Posterior vena cava (tissue), 2 donors: ENCODE measurements at regions not wholly inside any gene's neighbourhood (a gene's known extent, or its start where the extent isn't known, plus 50 kb on each side); places are given as distances from the start of the nearest gene placed in this dataset.
"Not testable (repeated sequence)": the region's sequence is repeated elsewhere in the genome, so short reads cannot be mapped to it uniquely, and the experiment has no call there.

Source experiments
- DNase-seq: peaks from one replicate; pipeline ENCODE4 v3.0.0-alpha.2; 2020; ENCODE audit warnings: low spot score
- intact Hi-C, 2 donors: fragments of 100-400 bp; cut with DNase I; formaldehyde crosslinking; loops; one replicate each; pipeline versions ENCODE4 v1.14.1 to v1.14.2; 2022 to 2023
- donor health status: DM: yes; HTN: yes; CAD: no.
- donor health status: DM: yes; HTN: yes; CAD: no.

DNA sequence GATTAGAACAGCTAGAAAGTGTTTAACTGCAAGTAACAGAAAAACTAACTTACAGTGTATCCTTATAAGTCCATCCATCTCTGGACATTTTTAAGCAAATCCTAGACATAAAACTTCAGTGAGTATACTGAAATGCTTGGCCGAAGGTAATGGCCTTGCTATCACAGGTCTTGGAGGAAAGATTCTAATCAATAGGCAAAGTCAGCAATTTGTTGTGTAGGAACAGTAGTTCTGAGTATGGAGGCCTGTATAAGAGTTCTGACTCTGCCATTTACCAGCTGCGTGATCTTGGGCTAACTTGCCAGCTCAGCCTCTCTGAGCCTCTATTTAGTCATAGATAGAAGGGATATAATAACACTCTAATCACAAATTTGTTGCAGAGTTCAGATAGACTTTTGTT, 328.1 kb downstream of the IL20RB start:
- intact Hi-C loops: no loop called here
- no peak for DNase-seq

DNA sequence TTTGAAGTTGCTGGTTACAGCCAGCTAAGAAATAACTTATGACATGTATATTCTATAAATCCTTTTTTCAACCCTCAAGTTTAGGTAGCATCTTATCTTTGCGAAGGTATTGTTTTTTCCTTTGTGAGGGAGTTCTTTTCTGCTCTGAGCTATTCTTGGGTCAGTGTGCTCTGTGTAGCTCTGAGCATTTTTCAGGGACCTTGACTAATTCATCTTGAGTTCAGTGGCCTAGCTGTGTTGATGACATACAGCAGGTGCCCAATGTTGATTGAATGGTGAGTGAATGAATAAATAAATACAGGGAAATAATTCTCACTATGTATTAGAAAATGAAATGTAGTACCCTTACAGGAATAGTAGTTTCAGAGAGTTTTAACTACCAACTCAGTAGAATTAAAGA, 335.3 kb downstream of the IL20RB start:
- intact Hi-C loops: no loop called here
- no peak for DNase-seq

DNA sequence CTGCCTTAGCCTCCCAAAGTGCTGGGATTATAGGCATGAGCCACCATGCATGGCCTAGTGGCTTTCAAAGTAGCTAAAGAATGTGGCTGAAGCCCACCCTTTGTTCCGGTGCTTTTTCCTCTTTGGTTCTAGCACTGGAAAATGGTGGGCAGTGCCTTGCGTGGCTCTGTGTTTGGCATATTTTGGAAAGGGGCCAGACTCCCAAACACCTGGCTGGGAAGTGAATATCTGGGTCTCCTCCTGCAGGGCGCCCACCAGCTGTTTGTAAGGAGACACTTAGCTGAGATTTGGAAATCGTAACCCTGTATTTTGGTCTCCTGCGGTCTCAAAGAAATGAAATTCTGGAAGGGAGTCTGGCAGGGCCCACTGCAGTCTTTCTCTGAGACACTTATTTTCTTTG, 336.4 kb downstream of the IL20RB start:
- DNase-seq: no peak
- intact Hi-C loops: no loop called here

DNA sequence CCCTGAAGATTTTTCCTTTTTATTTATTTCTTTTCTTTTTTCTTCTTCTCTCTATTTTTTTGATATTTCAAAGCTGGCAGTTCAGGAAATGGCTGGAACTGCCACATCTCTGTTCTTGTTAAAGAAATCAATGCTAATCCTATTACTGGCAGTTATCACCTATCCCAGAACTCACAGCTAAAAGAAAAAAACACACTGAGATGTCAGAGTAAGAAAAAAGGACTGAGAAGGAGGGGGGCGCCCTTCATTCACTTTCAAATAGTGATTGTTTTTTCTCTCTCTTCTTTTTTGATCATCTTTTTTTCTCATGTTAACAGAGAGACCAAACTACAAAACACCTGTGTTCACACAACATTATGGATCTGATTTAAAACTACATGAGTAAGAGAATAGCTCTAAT, 337.1 kb downstream of the IL20RB start:
- intact Hi-C loops: no loop called here
- DNase-seq: no peak

DNA sequence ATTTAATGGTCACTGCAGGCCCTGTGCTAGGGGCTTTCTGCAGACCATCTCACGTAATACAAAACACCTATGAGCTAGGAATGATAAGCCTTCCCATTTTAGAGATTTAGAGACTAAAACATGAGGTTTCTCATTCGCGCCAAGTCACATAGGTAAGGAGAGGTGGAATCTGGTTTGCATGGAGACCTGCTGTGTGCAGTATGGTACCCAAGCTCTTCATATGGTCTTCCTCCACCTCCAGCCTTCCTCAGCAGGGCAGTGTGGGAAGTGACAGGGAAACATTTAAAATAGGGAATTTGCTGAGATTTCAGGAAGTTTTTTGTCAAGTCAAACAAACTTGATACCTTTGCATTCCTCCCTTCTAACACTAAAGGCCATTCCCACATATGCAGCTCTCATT, 337.6 kb downstream of the IL20RB start:
- no peak for DNase-seq
- intact Hi-C loops: no loop called here

DNA sequence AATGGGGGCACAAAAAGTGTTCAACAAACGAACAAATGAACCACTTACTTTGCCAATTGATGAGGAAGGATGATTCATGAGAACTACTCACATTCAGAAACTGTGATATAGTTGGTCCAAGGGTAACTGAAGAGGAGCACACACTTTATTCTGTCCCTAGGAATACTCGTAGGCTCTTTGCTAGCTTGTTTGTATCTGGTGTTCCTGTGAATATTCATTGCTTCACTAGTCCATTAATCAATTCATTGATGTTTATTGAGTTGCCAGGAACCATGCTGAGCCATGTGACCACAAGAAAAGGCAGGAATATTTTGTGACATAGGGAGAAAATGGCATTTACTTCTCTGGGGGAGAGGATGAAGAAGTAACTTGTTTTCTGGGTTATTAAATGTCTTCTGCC, 338.3 kb downstream of the IL20RB start:
- DNase-seq: no peak
- intact Hi-C loops: no loop called here

DNA sequence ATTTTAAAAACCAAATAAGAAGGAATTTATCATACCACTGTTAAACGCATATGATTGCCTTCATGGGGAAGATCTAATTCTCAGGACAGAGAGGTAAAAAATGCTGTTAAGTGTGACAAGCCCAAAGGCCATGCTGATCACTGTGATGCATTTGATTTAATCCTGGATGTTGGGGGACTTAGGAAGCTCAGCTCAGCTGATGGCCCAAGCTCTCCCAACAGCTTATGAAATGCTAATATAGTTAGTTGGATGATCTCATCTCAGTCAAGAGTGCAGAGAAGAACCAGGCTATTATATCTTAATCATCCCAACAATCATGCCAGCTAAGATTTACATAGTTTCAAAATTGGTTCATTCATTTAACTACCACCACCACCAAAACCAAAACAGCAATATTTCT, 340.0 kb downstream of the IL20RB start:
- intact Hi-C loops: no loop called here
- DNase-seq: no peak

DNA sequence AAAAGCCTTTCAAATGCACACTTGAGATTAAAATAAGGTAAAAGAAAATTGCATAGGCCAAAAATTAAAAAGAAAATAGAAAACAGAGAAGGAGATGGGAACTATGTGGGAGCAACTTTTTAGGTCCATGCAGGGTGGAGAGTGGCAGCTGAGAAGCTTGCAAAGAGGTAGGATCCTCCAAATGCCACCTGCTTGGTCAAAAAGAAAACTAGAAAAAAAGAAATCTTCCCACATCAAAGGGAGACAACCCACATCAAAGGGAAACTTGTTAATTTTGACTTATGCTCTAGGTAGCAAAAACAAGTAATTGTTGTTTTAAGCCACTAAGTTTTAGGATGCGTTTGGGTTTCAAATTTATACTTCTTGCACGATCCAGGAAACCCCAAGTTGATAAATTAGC, 342.9 kb downstream of the IL20RB start:
- intact Hi-C loops: loop anchor here in 1 of 2 donors (5.0 to 10.0 kb wide), 2 partner anchors 1266 to 1523 kb away; no protein-coding TSS in a partner anchor
- DNase-seq: no peak

DNA sequence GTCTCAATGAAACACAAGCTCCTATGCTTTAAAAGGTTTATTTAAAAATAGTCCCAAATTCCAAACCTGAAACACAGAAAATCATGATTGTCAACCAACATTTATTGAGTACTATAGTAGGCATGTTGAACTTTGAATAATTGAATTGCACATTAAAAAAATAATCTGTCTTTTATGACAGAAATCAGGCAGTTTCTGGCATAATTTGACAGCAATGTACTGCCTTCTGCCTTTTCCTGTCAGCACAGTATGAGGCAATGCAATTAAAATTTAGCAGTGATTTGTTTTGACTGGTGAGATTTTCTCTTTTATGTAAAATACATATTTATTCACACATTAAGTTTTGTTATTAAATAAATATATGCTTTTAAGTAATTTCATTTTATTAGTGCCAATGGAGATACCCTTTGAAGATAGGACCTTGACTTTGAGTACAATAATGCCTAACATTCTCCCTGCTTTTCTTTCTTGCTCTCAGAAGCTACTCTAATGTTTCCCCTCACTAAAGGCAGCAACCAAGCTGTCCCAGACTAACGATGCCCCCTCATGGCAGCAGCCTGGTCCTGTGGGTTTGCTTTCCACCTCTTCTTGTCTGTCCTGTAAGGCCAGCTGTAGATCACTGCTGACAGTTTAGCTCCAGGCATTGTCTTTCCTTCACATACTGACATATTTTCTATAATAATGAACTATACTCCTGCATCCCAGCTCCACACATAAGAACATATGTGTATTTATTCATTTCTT, 346.7 kb downstream of the IL20RB start:
- intact Hi-C loops: loop anchor here in 1 of 2 donors (5.0 to 10.0 kb wide), 2 partner anchors 1270 to 1527 kb away; no protein-coding TSS in a partner anchor

DNA sequence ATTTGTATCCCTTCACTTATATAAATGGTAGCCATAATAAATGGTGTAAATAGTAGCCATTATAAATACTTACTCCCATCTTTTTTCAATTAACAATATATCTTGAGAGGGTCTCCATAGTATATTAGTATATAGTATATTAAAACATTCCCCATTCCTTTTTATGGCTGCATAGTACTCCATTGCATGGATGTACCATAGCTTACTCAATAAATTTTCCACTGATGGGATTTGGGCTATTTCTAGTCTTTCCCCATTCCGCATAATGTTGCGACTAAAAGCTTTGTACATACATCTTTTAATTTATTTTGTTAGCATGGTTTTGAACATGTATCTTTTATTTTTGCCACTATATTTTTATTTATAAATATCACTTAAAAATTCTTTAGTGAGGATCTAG, 366.3 kb downstream of the IL20RB start:
- no peak for DNase-seq
- intact Hi-C loops: no loop called here

More for the DNA sequence above, 346.7 kb downstream of the IL20RB start:
- DNase-seq: no peak

DNA sequence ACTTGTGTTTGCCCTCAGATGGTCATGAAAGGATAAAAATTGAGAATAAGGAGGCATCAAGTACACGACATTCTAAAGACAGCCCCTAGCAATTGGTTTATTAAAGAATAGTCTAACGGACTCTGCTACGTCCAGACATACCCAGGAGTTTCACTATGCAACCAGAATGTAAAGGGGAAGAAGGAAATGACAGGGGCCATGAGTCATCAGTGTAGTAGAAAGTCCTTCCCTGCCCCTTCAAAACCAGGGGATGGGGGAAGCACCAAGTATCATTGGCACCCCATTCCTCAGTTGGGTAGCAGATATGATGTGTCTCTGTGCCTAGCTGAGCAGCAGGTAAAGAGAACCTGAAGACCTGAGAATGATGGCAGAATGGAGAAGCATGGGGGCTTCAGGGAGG, 367.4 kb downstream of the IL20RB start:
- intact Hi-C loops: no loop called here
- DNase-seq: no peak

DNA sequence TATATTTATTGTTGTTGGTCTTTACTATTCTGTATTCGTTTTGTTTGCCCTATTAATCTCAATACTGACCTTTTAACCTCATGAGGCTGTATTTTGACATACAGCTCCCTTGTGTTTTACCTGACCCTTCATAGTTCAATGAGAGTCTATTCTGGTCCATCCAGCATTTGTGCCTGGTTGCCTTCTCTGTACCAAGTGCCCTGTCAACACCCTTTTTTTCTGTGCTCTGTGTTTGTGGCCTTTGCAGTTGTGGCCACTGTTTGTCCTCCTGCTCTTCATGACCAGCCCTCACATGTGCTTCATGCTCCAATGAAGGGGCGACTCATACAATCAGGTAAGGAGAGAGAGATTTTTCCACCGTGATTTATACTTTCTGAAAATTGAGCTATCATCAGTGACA, 368.2 kb downstream of the IL20RB start:
- intact Hi-C loops: no loop called here

DNA sequence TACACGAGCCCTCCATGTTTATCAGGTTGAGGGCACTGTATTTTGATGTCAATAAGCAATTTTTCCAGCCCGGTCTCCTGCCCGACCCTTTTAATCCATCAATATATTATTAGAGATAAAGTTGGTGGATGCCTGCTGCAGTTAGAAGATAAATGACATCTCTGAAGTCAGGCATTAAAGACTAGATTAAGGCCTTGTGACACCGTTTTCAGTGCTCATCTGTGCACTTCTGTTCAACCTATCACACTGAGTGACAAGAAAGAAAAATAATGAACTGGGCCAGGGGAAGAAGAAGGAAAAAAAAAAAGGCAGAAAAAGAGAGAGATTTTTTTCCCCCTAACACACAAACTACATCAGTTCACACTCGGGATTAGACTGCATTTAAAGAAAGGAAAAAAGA, 371.8 kb downstream of the IL20RB start:
- DNase-seq: no peak
- intact Hi-C loops: no loop called here

More for the DNA sequence above, 368.2 kb downstream of the IL20RB start:
- DNase-seq: no peak

DNA sequence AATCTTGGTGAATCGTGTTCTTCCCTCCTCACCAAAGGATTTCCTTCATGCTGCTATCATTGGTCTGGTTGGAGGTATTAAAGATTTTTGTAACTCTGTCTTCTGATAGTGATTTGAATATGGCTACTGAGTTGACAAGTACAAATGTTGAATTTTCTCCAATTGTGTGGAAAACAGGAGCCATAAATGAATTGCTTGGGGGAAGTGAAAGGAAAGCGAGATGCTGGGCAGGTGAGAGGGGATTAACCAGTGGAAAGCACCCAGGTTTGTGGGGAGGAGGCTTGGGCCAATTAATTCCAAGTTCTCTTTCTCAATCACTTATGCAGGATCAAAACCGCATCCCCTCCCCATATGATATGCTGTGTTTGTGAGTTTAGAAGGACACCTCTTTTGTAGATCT, 372.5 kb downstream of the IL20RB start:
- DNase-seq: no peak
- intact Hi-C loops: no loop called here

DNA sequence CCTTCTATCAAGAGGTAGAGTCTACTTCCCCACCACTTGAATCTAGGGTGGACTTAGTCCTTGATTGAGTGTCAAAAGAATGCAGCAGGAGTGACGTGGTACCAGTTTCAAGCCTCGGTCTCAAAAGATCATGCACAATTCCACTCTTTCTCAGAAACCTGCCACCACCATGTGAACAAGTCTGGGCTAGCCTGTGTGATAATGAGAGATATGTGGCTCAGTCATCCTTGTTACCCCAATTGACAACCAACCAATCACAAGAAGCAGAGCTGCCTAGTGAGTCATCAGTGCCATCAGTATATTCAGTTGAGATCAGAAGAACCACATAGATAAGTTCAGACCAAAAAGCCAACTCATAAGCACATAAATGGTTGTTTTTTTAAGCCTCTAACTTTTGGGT, 374.5 kb downstream of the IL20RB start:
- intact Hi-C loops: no loop called here
- DNase-seq: no peak

DNA sequence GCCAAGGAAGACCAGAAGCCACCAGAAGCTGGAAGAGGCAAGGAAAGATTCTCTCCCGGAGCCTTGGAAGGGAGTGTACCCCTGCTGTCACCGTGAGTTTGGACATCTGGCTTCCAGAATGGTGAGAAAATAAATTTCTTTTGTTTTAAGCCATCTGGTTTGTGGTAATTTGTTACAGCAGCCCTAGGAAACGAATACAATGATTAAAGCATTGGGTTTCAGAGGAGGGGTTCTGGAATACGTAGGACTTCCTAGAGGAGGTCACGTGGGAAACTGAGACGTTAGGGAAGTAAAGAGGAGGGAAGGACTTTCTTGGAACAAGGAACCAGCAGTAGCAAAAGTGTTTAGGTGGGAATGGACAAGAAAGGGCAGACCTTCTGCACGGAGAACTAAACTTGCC, 377.7 kb downstream of the IL20RB start:
- DNase-seq: no peak
- intact Hi-C loops: no loop called here

DNA sequence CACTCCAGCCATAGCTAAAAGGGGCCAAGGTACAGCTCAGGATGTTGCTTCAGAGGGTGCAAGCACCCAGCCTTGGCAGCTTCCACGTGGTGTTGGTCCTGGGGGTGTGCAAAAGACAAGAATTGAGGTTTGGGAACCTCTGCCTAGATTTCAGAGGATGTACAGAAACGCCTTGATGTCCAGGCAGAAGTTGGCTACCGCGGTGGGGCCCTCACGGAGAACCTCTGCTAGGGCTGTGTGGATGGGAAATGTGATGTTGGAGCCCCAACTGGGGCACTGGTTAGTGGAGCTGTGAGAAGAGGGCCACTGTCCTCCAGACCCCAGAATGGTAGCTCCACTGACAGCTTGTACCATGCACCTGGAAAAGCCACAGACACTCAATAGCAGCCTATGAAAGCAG, 380.6 kb downstream of the IL20RB start:
- intact Hi-C loops, DNase-seq: not testable (repeated sequence)

DNA sequence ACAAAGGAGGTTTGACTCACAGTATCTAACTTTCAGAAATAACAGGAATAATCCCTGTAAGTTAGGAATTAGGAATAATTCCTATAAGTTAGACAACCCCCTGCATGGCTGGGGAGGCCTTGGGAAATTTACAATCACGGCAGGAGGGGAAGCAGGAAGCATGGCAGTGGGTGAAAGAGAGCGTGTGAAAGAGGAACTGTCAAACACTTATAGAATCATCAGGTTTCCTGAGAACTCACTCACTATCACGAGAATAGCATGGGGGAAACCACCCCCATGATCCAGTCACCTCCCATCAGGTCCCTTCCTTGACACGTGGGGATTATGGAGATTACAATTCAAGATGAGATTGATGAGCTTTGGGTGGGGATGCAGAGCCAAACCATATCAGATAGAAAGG, 385.5 kb downstream of the IL20RB start:
- no peak for DNase-seq
- intact Hi-C loops: no loop called here

DNA sequence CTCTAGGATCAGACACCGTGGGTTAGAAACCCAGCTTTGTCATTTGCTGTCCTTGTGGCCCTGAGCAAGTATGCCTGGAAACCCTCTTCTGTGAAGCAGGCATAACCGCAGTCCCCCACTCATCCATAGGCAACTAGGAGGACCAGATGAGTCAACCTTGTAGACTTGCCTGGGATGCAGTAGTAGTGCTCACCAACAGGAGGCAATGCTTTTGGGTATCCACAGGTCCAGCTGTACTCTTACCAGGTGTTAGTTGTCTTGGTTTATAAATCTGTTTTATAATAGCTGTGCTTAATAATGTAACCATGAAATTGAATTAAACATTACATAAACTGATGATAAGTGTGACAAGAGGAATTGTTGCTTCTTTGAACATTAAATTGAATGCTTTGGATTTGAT, 389.3 kb downstream of the IL20RB start:
- intact Hi-C loops: no loop called here
- DNase-seq: no peak

DNA sequence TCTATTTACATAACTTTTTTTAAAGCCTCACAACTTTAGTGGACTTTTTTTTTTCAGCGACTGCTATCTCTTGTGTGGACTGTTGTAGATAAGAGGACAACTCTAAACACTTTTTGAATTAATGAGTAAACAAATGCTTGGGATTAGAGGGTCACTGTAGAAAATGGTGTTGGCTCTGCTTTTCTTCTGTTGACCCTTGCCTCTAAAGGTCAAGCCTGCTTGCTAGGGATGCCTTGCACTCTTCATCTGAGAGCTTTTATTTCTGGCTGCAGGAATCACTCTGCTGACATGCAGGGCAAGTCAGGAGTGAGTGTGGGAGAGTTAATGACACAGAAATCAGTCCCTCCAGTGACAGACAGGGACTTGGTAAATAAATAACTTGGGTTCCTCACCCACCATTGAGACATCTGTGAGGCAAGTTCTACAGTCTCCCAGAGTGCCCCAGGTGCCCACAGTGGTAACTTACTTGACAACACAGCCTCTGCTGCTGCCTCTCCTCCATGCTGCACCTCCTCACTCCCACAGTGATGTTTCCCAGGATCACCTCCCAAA, 390.1 kb downstream of the IL20RB start:
- DNase-seq: no peak
- intact Hi-C loops: no loop called here

DNA sequence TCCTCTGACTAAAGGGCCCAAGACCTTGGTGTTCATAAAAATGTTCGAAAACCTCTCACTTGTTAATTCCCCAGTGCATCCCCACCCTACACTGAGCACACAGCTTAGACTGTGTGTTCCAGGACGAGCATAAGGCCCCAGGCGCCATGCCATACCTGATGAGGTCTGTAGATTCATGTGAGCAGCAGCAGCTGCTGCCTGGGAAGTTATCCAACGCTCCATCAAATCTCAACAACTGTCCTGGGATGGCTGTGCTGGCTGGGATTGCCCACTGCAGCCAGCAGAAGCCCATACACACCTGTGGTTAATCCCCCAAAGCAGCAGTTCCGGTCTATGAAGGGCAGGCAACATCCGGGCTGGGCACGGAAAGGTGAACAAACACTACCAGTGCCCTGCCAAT, 391.2 kb downstream of the IL20RB start:
- intact Hi-C loops: no loop called here

More for the DNA sequence above, 391.2 kb downstream of the IL20RB start:
- no peak for DNase-seq
